HepG2 (cell line): ENCODE measurements at regions not wholly inside any gene's neighbourhood (a gene's known extent, or its start where the extent isn't known, plus 50 kb on each side); places are given as distances from the start of the nearest gene placed in this dataset.

Experiments used
- ATAC-seq: fragments of 200-7000 bp; cut with Tn5 transposase; 3 replicates; pipeline ENCODE4 v1.9.1; 2020; ENCODE audit warnings: mild to moderate bottlenecking, moderate library complexity
- BruUV-seq: library from RNA; stranded (reverse); fragments of 400-500 nt; replicated peaks from 2 replicates; lab custom pipeline; 2021; lab: Mats Ljungman, UMichigan
- CTCF ChIA-PET: fragments of 300-600 bp; formaldehyde crosslinking; extraction: SDS; loops from one replicate; lab custom pipeline; 2021; ENCODE audit warnings: low total read pairs, inconsistent platforms, low intra/inter-chr PET ratio; lab: Yijun Ruan, JAX
- POLR2A ChIA-PET: fragments of 350-600 bp; sonication (Branson Sonifier 250); formaldehyde crosslinking; loops from one replicate; lab custom pipeline; 2020; ENCODE audit warnings: antibody characterized with exemption, inconsistent platforms; lab: Yijun Ruan, JAX
- DNase-seq: peaks from one replicate; pipeline ENCODE4 v3.0.0-alpha.2; 2015; ENCODE audit warnings: low spot score
- FAIRE-seq: peaks from 3 replicates; lab custom pipeline; 2011; peaks lifted over from hg19 to GRCh38; lab: Jason Lieb, UNC
- H2AFZ ChIP-seq: one replicate; pipeline ENCODE4 v1.6.1; 2011; ENCODE audit warnings: low read length, inconsistent platforms
- H3K27ac ChIP-seq: fragments of 300-600 bp; 3 replicates; pipeline ENCODE4 v1.8.0; 2011; ENCODE audit warnings: mixed run types, mild to moderate bottlenecking, mixed read lengths, low read length, inconsistent platforms; ENCODE audit not compliant: insufficient read depth; ENCODE audit errors: extremely low read length
- H3K27me3 ChIP-seq, 2 experiments: fragments of 200-600 bp in 1 of 2; 2 replicates in 1 of 2; 3 replicates in 1 of 2; pipeline versions ENCODE4 v1.6.0 to v1.8.0; 2011; ENCODE audit warnings: low read length in 2 of 2, mild to moderate bottlenecking in 2 of 2, moderate library complexity in 2 of 2, inconsistent platforms in 1 of 2; ENCODE audit not compliant: insufficient read depth in 2 of 2, control insufficient read depth in 1 of 2
- H3K36me3 ChIP-seq, 2 experiments: fragments of 200-600 bp in 1 of 2; replicated peaks in 1 of 2; 2 replicates in 1 of 2; 3 replicates in 1 of 2; pipeline versions ENCODE4 v1.5.1 to v1.8.0; 2011; ENCODE audit warnings: low read length in 2 of 2, inconsistent platforms in 1 of 2; ENCODE audit not compliant: insufficient read depth in 2 of 2, control insufficient read depth in 1 of 2
- H3K4me1 ChIP-seq: 2 replicates; pipeline ENCODE4 v1.5.1; 2012; ENCODE audit warnings: low read length, inconsistent platforms; ENCODE audit not compliant: insufficient read depth
- H3K4me2 ChIP-seq: 2 replicates; pipeline ENCODE4 v1.6.0; 2011; ENCODE audit warnings: low read depth, low read length, inconsistent platforms
- H3K4me3 ChIP-seq, 3 experiments: fragments of 200-600 bp in 1 of 3; sonication (generic), shearing (Covaris generic) in 1 of 3; replicated peaks in 1 of 3; 2 replicates each; pipeline ENCODE4 v1.5.1; 2011 to 2016; ENCODE audit warnings: low read length in 3 of 3, inconsistent platforms in 2 of 3, low read depth in 2 of 3, mild to moderate bottlenecking in 2 of 3, control low read depth in 1 of 3, mixed read lengths in 1 of 3; ENCODE audit not compliant: insufficient read depth in 1 of 3
- H3K79me2 ChIP-seq: one replicate; pipeline ENCODE4 v1.6.1; 2011; ENCODE audit warnings: low read length, inconsistent platforms; ENCODE audit not compliant: insufficient read depth
- H3K9ac ChIP-seq: 2 replicates; pipeline ENCODE4 v1.6.0; 2011; ENCODE audit warnings: mild to moderate bottlenecking, low read depth, low read length, inconsistent platforms; ENCODE audit not compliant: insufficient read depth
- H3K9me3 ChIP-seq: 2 replicates; pipeline ENCODE4 v1.5.1; 2012; ENCODE audit warnings: mild to moderate bottlenecking, low read length
- H4K20me1 ChIP-seq: 2 replicates; pipeline ENCODE4 v1.6.0; 2011; ENCODE audit warnings: inconsistent platforms, mild to moderate bottlenecking, low read length, moderate library complexity; ENCODE audit not compliant: insufficient read depth
- AGO2 ChIP-seq: fragments of 200-400 bp; formaldehyde crosslinking; optimal IDR thresholded peaks from 2 replicates; pipeline ENCODE3; 2017; ENCODE audit warnings: mild to moderate bottlenecking, low read depth, low read length, moderate library complexity
- MLX ChIP-seq: IDR thresholded peaks from 2 replicates; pipeline ENCODE4 v1.6.1; 2016
- RERE ChIP-seq: IDR thresholded peaks from 2 replicates; pipeline ENCODE4 v1.6.1; 2016; ENCODE audit warnings: low read depth, missing genetic modification reagents, missing compliant biosample characterization
- SCMH1 ChIP-seq: sonication (generic); formaldehyde crosslinking; IDR thresholded peaks from 2 replicates; pipeline ENCODE4 v1.9.0; 2021; ENCODE audit warnings: missing genetic modification reagents, mild to moderate bottlenecking, borderline replicate concordance
- SMARCE1 ChIP-seq: fragments of 450-650 bp; IDR thresholded peaks from 2 replicates; pipeline ENCODE4 v1.6.1; 2017; ENCODE audit warnings: borderline replicate concordance
- ZBTB44 ChIP-seq: sonication (generic); formaldehyde crosslinking; IDR thresholded peaks from 2 replicates; pipeline ENCODE4 v1.4.0; 2020; ENCODE audit warnings: missing genetic modification reagents
- ZHX2 ChIP-seq, 2 experiments: sonication (generic) in 1 of 2; formaldehyde crosslinking in 1 of 2; IDR thresholded peaks; 2 replicates each; pipeline versions ENCODE4 v1.6.1 to v1.9.0; 2014 to 2022; ENCODE audit warnings: antibody characterized with exemption in 1 of 2, borderline replicate concordance in 1 of 2, inconsistent platforms in 1 of 2, low read depth in 1 of 2, missing genetic modification reagents in 1 of 2
- ZNF235 ChIP-seq: sonication (generic); formaldehyde crosslinking; IDR thresholded peaks from 2 replicates; pipeline ENCODE4 v1.8.1; 2023; ENCODE audit warnings: mild to moderate bottlenecking, missing genetic modification reagents, borderline replicate concordance
- ZNF777 ChIP-seq: sonication (generic); formaldehyde crosslinking; IDR thresholded peaks from 2 replicates; pipeline ENCODE4 v1.4.0; 2020; ENCODE audit warnings: missing genetic modification reagents
- WGBS: methylation state at CpG from one replicate; pipeline ENCODE4 v1.1.6; 2017; ENCODE audit warnings: low lambda C conversion rate; 5-methylcytosine and 5-hydroxymethylcytosine counted together
- in situ Hi-C: cut with HindIII; loops from 2 replicates; pipeline ENCODE4 v1.10.0; 2017; ENCODE audit warnings: low pct_unique_long_range_greater_than_20kb; ENCODE audit not compliant: extremely low pct_ligation_motif_present
- intact Hi-C: fragments of 100-400 bp; cut with micrococcal nuclease; formaldehyde crosslinking; loops from one replicate; pipeline ENCODE4 v1.10.0; 2022; ENCODE audit not compliant: unreplicated experiment

- TF ChIP-seq ZHX2 (IDR thresholded peaks at IDR 0.05; ENCODE audit: low read depth) (no peak), ZHX2 (CRISPR knock-in tag; IDR thresholded peaks at IDR 0.05; ENCODE audit: borderline replicate concordance) (no peak), ZNF235 (CRISPR knock-in tag) (no peak), ZBTB44 (no peak)
Measured at GRCh38 chr19:27770095-27770494, 1442.9 kb downstream of the UQCRFS1 start (continued).

DNA sequence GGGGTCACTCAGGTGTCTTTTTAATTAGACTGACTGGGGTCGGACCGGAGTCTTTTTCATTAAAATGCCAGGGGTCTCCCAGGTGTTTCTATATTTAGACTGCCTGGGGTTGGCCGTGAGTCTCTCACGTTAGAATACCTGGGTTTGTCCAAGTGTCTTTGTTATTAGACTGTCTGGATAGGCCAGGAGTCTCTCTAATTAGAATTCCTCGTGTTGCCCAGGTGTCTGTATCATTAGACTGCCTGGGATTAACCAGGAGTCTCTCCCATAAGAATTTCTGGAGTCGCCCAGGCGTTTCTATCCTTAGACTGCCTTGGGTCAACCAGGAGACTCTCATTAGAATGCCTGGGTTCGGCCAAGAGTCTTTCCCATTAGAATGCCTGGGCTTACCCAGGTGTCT, 1445.7 kb downstream of the UQCRFS1 start:
- Histone ChIP-seq H3K27me3 (no peaks in the 10 kb centered on the region), H3K27ac (no peak overlapping the region), H3K36me3 (peaks cover 0 to 2% of the 10 kb centered on the region in 2 experiments; a peak in 1 of 5 replicates), H3K4me1 (no peaks in the 10 kb centered on the region), H3K9me3 (peaks cover 90% of the 10 kb centered on the region), H3K79me2 (no peaks in the 10 kb centered on the region), H3K4me3 (no peak overlapping the region), H3K4me2 (no peak overlapping the region), H4K20me1 (no peaks in the 10 kb centered on the region), H3K9ac (no peak overlapping the region), H2AFZ (no peak overlapping the region)
- in situ Hi-C loops (no loop called here), intact Hi-C loops (no loop called here)
- WGBS, result 98% methylated on average over 8 of the region's 8 CpGs
- no peak for ATAC-seq
- no peak for DNase-seq
- ChIA-PET POLR2A (no interaction called here), CTCF (no interaction called here)
- BruUV-seq, result no TSS peak
- no peak for FAIRE-seq
- TF ChIP-seq AGO2, result no peak
- TF ChIP-seq SCMH1 (CRISPR knock-in tag), result no peak
- TF ChIP-seq ZNF777 (CRISPR knock-in tag), result no peak
- TF ChIP-seq RERE (CRISPR knock-in tag), result no peak
- no peak for TF ChIP-seq MLX (CRISPR knock-in tag)
- TF ChIP-seq SMARCE1, result no peak
